Pulmonary artery endothelial cell (primary cell): ENCODE measurements at regions not wholly inside any gene's neighbourhood (a gene's known extent, or its start where the extent isn't known, plus 50 kb on each side); places are given as distances from the start of the nearest gene placed in this dataset.

Source experiments
- DNase-seq: peaks from one replicate; pipeline ENCODE4 v3.0.0-alpha.2; 2011; ENCODE audit warnings: low read depth, low spot score

DNA sequence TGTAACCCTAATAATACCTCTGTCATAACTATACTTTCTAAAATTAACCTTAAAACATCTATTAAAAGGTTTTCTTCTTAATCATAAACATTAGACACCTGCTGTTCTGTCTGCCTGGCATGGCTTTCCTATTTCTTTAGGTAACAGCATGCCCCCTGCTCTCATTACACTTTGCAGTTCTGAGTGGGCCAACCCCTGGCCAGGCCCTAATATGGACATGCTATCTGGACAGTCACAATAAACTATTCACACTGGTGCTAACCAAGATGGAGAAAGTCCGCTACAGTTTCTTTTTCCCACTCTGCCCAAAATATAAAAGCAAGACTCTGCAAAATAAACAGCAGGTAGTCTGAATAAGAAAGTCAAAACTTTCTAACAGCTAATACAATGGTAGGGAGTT is 84.0 kb downstream of the ELAPOR2 start:
- no peak for DNase-seq

DNA sequence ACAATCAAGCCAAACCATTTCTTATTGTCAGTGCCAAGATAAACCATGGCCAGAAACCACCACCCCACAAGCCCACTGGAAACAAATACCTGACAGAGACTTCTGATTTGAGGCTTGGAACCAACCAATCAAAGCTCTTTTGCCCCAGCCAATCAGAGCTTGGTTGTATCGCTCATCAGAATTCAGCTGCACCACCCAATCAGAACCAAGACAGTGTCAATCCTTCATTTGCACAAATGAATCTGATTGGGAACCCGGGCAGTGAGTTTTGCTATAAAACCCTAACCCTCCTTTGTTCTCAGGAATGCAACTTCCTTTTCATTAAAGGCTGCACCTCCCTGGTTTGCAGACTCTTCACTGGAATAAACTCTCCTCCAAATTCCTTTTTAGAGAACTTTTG is 87.4 kb downstream of the ELAPOR2 start:
- no peak for DNase-seq

DNA sequence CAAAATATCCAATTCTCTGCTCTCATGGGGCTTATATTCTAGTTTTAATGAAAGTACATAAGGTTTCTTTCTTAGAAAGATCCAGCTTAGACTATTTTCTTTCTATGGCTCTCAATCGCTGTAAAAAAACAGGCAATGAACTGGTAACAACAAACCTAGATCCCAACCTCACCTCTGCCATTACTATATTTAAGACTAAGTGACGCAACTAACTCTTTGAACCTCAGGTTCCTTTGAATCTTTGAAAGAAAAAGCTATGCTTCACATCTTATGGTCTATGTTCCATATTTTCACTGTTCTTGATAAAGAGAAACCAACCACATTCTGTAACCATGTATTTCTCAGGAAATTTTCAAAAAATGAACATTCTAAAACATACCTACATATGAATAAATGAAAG is 88.5 kb downstream of the ELAPOR2 start:
- DNase-seq = no peak

DNA sequence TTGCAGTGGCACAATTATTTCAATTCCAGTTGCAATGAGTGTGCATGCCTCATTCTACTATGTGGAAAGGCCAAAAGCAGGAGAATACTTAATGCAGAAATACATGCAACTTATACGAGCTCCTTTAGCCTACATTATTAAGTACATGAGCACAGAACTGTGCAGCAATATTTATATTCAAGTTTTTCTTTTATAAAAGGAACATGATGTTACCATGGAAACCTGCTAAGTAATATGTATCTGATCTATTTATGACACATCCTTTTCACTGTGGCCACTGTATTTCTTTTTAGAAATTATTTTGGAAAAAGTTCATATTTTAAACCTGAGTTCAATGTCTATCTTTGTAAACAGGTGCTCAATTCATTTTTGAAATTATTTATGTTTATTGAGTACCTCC is 88.9 kb downstream of the ELAPOR2 start:
- no peak for DNase-seq

DNA sequence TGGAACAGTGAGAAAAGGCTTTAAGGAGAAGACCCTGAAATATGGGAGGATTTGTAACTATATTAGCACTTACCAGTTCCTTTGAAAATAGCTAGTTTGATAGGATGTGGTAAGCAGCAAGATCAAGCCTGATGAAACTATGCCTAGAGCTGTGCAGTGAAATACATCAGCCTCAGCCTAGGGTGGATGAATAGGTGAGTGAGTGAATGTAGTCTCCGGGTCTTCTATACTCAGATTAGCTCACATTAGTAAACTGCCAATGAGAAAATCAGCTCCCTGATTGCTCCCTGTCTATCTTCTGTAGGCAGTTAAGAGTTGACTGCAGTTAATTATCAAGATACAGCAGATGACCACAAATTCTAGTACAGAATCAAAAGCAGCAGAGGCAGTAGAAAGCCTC is 89.6 kb downstream of the ELAPOR2 start:
- DNase-seq = no peak

DNA sequence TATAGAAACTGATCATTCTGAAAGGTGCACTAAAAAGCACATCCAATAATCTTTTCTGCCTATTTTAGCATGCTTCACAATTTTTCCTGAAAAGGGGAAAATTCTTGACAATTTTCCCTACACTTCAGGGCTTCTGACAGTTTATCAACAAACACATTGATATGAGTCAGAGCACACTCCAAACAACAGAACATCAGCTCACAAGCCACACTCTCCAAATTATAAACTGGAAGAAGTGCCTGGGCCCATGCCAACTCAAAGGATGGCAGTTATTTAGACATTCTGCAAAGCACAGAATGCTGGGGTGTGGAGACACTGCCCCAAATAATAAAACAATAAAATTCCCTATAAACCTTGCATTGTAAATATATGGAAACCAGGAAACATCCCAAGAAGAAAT is 90.8 kb downstream of the ELAPOR2 start:
- no peak for DNase-seq

DNA sequence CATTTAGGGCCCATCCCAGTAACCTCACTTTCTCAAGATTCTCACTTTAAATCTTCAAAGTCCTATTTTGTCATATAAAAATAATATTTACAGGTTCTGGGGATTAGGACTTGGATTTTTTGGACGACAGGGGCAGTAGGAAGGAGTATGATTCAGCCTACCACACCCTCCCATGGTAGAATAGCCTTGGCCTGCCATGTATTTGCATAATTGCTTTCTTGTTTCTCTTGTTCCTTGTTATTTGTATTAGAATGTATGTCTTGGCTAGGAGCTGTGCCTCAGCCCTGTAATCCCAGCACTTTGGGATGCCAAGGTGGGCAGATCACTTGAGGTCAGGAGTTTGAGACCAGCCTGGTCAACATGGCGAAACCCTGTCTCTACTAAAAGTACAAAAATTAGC is 92.5 kb downstream of the ELAPOR2 start:
- DNase-seq = no peak

DNA sequence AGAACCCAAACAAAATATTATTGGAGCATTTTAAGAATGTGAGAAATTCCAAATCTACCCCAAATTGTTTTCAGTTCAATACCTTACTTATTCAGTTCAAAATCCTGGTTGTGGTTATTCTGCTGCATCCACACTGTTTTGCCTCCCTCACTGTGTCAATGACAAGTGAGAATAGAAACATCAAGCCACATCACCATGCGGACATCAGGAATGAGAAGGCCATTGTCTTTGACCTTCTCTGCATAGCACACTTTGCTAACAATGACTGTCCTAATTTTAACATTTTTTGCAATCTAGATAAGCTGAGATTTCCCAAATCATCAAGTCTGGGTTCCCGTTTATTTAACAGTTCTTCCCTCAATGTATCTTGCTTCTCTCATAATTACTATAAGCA is 93.7 kb downstream of the ELAPOR2 start:
- no peak for DNase-seq

DNA sequence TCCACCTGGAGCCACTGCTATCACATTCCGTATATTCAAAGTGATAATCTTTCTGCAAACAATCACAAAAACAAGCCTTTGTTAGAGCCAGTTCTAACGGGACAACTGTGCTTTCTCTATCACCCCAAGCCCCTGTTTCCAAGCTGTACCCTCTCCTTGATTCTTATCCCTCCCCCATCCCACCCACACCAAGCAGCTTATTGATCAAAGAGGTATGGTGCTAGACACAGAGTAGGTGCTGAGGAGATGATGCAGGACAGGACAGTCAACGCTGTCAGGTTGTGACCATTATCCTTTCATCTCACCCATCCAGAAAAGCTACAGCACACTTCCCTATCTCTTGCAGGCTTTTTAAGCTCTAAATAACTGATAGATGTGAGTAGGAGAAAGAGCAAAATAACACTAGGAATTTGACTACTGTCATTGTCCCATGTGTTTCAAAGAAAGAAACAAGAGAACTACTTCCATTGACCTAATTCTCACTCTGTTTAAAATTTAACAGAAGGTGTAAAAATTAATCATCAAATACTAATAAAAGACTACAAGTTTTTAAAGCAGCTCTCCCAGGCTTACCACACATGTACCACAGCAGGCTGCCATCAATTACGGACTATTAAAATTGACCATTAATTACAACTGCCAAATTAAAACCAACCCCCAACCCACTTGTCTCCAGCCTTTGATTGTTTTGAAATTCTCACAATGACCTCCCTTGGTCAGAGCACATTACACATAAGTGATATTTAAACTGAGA is 94.3 kb downstream of the ELAPOR2 start:
- no peak for DNase-seq

DNA sequence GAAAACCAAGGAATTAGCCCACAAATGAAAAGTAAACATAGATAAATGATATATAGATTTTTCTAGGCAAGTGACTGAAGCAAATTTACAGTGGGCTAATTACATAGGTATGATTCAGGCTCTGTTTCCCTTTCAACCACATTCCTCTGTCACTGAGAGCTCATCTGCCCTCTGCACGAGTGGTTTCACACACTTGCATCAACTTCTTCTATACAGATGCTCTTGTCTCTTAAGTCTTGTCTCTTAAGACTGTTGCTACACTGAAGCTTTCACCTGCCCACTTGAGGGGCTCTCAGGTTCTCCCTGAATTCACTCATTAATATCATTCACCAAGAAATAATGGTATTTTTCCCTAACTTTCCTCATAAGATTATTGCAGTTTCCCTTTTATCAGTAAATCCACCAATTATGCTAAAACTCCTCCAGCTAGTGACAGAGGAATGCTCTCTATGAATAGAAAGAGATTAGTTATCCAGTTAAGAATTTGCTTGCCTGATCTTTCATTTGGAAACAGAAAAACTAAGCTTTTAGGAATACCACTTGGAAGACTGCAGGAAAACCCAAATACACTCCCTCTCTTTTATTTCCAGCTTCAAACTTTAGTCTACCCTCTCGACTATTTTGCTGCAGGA is 95.7 kb downstream of the ELAPOR2 start:
- no peak for DNase-seq

DNA sequence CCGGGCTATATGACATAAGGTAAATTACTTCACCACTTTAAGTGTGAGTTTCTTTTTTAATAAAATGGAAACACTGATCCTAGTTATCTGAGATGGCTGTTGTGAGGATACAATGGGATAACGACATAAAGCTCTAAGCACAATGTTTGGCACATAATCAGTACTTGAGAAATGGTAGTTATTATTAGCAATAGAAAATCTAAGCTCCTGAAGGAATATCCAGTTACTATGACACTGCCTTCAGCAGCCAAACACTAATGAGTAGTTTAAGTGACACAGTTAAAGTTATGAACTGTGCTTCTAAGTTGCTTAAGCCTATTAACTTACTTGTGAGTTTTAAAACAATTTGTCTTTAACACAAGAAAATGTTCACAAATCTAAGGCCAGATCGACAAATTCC is 96.8 kb downstream of the ELAPOR2 start:
- no peak for DNase-seq

DNA sequence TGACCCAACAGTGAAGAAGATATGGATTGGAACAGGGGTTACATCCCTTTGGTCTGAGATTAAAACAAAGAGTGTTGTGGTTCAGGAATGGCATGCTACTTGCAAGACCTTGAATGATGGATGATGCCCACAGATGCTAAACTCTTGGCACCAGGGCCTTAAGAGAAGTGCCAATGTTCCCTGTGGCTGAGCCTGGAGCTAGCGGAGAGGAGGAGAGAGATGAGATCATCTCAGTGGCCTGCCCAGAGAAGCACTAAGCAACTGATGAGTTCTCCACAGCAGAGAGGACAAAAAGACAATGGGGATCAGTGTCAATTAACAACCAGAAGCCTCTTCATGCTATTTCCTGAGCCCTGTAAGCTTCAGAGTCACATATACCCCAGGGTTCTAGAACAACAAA is 97.8 kb downstream of the ELAPOR2 start:
- no peak for DNase-seq

DNA sequence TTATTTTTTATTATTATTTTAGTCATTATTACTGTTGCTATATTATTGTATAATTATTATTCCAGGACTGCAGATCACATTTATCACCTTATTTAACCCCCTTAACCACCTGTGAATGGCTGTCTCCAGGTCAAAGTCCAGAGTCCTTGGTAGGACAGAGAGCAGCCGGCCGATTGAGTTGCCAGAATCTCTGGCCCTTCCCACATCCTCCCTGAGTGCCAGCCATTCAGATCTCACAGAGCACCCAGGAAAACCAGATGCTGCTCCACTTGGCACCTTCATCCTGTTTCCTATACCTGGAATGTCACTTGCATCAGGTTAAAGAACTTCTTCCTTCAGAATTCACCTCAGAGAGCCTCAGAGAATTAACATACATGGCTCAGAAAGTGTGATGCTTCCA is 101.1 kb downstream of the ELAPOR2 start:
- DNase-seq = no peak

DNA sequence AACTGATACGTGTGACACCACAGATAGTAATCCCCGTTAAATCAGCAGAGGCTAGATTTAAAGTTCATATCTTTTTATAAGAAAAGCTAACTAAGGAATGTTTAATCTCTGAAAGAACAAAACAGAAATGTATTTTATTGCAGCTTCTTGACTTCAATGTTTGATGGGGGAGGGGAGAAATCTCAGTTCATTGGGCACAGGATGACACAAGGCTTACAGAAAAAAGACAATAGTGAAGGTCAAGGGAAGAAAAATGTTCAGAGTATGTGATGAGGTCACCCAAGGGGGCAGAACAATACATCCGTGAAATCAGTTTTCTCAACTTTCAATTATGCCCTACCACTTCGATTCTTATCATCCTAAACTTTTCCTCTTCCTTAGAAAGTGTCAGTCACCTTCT is 102.9 kb downstream of the ELAPOR2 start:
- no peak for DNase-seq

DNA sequence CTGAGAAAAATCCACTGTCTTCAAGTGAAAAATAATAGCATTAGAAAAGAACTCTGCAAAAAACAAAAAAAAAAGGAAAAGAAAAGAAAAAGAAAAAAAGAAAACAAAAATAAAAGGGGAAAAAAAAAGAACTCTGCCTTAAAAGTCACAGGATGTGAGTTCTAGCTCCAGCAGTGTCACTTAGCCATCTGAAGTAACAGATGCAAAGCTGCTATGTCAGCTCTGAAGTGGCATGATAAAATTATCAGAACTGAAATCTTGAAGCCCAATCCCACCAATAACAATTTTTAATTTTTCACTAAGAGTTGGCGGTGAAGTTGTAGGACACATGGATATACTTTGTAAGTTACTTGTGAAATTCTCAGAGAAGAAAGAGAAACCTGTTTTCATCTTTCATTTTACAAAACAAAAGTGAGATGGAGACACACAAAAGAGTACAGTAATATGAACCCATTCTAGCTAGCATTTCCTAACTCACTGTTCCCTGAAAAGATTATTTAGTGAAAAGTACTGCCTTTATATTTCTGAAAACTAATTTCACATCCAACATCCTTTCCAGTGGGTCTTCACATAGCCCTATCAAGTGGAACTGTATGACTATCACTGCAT is 103.5 kb downstream of the ELAPOR2 start:
- no peak for DNase-seq

DNA sequence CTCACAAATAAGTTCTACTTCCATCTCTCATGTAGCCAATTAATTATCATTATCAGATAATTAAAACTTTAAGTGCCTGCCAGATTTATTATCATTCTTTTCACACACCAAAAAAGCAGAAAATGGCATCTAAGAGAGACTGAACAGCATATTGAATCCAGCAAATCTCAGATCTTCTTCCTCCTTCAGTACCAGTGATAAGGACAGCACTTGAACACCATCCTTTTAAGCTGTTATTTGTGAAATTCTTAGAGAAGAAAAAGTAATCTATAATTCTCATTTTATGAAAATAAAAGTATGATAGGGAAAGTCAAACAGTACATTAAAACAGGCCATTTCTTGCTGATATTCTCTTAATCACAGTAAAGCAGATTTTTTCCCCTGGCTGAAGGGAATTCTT is 104.5 kb downstream of the ELAPOR2 start:
- no peak for DNase-seq

DNA sequence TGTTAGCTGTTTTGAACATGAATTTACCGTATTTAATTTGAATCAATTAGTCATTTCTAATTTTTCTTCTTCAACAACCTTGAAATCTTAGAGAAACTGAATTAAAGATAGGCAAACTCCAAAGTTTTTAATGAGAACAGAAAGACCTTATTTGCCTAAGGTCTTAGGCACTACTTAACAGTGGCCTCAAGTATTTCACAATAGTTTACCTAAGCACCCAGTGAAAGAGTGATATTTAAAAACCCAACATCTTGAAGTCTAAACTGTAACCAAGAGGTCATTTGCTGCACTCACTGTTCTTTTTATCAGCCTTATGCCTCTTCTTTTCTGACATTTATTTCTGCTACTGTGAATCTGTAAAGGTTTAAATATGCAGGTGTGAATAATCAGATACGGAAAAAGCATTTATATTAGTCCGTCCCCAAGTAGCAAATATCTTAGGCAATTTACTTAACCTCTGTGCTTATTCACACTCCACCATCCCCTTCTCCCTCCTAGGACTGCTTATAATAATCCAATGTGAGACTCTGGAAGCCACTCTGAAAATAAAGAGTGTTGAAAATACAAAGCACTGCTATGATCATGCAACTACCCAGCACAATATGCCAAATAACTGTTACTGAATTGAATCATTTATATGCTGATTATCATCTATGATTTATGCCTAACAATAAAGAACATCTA is 105.7 kb downstream of the ELAPOR2 start:
- no peak for DNase-seq

DNA sequence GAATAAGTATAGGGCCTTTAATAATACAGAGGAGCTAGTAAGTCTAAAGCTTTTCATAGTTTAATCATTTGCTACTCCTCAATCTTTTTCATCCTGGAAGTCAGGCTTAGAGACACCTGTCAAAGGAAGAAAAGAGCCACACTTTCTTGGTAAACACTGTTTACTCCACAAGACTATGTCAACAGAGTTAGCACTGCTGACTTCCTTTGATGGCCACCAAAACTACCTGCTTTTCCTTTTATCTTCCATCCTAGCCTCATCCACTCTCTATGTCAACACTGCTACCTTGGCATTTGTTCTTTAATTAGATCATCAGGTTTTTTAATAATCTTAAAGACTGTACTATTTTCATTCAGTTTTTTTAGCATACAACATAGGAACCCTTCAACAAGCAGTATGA is 106.2 kb downstream of the ELAPOR2 start:
- no peak for DNase-seq

DNA sequence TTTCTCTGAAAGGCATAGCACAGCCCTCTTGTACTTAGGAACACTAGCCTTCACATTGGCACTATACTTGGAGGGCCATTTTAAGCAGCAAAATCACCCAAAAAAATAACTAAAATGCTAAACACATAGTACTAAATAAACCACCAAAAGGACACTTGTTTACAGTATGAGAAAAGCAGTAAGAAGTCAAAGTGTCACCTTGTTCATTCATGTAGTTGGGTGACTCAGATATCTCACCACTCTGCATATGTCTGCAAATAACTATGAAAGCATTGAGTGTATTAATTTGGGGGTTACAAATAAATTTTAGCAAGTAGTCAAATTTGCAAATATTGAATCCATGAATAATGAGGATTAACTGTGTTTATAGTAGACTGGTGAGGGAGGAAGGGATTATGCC is 107.6 kb downstream of the ELAPOR2 start:
- no peak for DNase-seq

DNA sequence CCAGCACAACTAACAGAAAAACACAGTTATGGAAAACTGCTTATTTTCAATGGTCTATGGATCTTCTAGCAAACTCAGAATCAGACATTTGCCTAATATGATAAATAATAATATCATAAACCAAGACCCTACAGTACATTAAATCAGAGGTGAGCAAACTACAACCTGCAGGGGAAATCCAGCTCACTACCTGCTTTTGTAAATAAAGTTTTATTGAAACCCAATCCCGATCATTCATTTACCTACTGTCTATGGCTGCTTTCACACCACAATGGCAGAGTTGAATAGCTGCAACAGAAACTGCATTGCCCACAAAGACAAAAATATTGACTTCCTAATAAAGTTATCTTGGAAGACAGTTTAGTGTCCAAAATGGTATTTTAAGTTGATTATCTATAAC is 108.5 kb downstream of the ELAPOR2 start:
- no peak for DNase-seq

DNA sequence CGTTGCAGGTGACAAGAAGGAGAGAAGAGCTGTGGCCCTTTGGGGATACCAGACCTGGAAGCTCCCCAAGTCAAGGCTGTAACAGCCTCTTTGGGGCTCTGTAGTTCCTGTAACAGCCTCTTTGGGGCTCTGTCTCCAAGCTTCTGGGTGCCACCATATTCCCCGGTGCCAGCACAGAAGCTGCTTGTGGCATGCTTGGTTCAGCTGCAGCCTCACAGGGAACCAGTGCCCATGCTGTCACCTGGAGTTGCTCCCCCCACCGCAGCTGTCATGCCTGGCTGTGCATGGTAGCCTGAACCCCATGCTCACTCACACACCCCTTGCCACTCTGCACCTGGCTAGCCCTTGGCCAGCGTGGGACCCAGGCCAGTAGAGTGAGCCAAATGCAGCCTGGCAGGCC is 109.1 kb downstream of the ELAPOR2 start:
- DNase-seq = no peak

DNA sequence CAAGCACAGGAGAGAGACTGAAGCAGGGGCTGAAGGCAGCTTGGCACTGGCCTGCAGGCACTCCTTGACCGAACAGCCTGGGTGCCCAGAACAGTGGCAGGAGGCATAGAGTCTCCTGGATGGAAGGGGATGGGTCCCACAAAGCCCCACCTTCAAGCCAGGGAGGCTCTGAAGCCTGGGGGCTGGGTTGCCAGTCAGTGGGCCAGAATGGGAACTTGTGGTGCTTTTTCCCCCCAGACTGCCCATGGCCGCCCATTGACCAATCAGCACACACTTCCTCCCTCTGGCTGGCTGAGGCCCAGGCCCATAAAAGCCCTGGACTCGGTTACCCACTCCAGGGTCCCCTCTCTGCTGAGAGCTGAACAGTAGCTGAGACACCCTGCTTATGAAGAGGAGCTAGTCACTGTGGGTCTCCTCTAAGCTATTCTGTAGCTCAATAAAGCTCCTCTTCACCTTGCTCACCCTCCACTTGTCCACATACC is 109.6 kb downstream of the ELAPOR2 start:
- DNase-seq = no peak
